NCI-H526 (cell line): ENCODE measurements at regions not wholly inside any gene's neighbourhood (a gene's known extent, or its start where the extent isn't known, plus 50 kb on each side); places are given as distances from the start of the nearest gene placed in this dataset.
"Not testable (repeated sequence)": the region's sequence is repeated elsewhere in the genome, so short reads cannot be mapped to it uniquely, and the experiment has no call there.

Experiments used
- DNase-seq, 2 experiments: peaks; one replicate each; lab custom pipeline; 2025; lab: John Stamatoyannopoulos, UW

DNA sequence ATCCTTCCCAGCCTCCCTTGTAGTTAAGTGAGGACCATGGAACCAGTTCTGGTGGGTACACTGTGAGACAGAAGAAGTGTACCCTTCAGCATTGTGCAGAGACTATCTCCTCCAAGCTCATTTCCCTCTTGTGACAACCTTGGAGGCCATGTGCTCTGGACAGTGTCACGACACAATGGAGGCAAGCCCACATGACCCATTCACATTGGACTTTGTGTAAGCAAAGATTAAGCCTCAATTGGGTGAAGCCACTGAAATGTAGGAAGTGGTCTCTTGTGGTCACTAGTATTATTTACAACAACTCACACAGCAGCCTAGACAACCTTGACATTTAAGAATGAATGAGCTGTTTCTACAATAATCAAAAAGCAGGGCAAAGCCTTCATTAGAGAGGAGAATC, 124.2 kb downstream of the INHBA start:
- no peak for DNase-seq

DNA sequence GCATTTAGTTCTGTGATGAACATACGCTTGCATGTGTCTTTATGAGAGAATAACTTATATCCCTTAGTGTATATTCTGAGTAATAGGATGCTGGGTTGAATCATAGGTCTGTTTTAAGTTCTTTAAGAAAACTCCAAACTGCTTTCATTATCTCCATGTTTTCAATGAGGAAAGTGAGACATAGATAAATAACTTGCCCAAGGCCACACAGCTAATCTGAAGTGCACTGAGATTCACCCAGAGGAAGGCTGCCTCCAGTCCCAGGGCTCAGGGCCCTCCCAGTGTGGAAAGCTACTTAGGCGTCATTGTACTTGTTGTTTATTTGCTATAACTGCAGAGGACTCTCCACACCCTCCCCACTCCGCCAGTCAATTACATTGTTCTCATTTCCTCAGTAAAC, 126.7 kb downstream of the INHBA start:
- DNase-seq, result no peak

DNA sequence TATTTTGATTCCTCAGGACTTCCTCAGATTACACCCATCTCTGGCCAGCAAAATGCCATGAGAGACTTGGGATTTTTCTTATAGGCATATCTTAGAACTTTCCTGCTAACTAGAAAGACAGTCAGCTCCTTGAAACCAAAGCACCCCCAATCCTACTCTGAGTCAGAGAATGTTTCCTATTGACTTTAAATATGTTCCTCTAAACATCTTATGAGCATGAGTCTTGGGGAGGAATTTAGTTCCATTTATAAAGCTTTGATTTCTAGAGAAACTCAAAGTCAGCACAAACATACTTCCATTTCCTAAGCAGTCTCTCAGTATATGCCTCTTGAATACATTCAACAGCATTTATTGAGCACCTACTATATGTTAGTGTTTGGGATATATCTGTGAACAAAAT, 128.5 kb downstream of the INHBA start:
- DNase-seq, result no peak

DNA sequence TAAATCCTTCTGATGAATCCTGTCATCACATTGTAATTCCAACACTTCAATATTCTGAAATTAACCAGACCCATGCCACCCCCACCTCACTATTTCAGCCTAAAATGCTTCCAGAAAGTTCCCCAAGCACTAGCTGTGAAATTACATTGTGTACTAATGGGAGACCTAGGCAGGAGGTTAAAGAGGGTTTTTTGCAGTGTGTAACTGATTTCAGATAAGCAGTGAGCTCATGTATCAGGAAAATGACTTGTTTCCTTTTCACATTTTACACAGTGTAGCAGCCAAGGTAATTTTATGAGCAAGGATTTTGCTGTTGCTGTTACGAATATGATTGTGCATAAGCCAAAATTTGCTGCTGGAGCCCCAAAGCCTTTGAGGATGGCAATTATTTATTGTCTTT, 129.0 kb downstream of the INHBA start:
- no peak for DNase-seq

DNA sequence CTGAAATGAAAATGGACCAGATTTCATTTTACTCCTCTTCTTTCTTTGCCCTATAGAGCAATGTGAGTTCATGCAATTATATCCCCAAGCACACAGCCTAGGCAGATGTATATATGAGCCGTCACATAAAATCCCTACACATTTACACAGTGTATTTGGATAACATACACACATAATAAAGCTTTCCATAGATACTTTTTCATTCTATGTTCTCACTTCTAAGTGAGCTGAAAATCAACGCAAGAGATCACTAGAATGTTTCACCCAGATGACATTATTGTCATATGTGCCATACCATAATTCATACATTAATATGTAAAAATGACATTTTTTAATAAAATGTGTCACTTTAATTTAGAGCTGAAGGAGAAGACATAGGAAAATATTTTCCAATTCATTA, 129.4 kb downstream of the INHBA start:
- DNase-seq, result no peak

DNA sequence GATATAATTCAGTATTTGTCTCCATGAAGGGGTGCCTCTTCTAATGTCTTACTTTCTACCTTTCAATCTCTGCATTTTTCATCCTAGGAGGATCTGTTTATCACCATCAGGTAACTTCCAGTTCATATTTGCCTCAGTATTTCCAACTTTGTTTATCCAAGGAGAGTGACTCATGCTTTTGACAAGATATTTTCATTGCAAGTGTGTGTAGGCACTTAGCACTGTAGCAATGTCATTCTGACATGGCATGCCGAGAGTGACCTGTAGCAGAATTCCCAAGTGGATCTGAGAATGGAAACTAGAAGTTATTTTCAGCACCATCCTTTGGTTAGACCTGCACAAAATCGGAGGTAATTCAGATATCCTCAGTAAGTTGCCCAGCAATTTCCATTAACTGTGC, 129.9 kb downstream of the INHBA start:
- DNase-seq, result no peak

DNA sequence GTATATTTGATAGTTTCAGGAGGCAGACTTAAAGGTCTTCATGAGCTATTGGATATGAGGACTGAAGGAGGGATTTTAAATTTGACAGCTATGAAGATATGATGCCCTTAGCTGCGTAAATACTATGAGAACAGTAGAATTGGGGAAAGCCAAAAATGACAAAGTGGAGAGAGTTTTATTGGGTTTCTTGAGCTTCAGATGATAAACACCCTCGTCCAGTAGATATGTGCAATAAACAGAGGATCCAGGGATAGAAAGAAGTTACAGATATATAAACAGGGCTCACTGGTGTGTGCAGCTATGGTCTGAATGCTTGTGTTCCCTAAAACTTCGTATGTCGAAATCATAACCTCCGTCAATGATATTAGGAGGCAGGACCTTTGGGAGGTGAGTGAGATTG, 131.3 kb downstream of the INHBA start:
- DNase-seq, result no peak

DNA sequence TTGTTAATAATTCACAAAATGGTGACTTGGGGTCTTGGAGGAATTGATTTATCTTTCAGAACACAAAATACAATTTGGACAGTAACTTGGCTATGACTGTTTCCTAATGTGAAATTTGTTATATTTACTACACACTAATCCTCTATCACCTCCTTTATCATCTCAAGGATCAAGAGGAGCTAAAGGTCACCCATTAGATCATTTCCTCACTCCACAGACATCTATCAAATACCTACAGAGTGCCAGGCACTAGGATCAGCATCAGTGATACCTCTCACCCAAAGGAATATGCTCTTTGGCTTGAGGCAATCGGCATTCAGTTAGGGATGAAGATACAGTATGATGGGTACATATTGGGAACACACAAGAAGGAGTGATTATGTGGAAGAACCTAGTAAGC, 132.1 kb downstream of the INHBA start:
- DNase-seq, result no peak

DNA sequence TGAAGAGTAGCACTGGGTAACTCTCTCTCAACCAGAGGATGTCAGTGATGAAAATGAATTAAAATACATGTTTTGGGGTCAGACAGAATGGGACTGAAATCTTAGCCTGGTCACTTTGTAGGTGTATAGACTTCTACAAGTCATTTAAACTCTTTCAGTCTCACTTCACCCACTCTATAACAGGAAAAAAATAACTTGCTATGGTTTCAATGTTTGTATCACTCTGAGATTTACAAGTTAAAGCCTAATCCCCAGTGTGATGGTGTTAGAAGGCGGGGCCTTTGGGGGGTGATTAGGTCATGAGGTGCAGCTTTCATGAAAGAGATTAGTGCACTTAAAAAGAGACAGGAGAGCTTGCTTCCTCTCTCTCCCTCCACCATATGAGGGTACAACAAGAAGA, 134.8 kb downstream of the INHBA start:
- DNase-seq, result no peak

DNA sequence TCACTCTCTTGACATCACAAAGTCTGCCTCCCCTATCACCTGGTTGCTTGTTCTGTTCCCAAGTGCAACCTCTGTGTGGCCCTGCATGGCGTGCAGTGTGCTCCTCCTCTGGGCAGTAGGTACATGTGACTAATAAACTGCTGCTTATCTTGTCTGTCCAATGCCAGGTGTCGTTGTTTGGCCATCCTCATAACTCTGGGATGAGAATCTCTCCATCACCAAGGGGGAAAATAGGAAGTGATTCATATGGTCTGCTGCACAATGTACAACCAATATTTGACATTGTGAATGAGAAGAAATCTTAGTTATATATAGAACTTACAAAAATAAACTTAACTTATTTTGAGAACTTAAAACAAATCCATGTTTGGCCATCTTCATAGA, 135.2 kb downstream of the INHBA start:
- no peak for DNase-seq

DNA sequence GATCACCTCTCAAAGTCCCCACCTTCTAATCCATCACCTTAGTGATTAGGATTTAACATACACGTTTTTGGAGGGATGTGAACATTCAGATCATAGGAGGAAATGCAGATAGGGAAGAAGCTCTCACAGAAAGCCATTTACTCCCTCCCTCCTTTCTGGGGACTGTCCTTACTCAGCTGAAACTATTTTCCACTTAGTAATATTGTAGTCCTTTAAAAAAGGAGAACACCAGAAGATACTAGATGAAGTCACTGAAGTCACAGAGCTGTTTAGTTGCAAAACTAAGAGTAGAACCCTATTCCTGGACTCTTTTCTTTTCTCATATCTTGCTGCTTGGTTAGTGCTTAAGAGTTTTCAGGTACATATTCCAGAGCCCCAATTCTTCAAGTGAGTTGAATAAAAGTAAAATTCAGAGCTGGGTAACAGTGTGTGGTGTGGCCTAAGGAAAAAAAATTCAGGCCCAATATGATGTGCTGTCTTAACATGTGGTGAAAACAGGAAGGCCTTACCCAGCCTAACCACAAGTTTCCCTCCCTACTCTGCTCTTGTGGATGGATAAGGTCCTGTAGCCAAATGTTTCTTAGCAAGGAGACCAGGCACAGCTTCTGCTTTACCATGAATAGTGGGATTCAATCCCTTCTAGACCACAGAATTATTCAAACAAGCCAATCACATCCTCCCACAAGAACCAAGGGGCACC, 135.7 kb downstream of the INHBA start:
- DNase-seq, result no peak

DNA sequence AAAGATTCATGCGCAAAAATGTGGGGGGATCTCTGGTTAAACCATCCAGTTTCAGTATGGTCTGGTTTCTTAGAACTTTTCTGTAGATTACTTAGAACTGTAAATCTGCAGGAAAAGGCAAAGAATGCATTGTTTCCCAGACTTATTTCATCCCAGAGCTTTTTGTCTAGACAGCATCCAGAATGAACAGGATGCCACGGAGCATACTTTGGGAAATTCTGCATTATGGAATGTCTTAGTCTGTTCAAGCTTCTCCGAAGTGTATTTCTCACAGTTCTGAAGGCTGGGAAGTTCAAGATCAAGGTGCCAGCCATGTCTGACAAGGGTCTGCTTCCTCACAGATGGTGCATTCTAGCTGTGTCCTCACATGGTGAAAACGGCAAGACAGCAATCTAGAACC, 136.3 kb downstream of the INHBA start:
- no peak for DNase-seq

DNA sequence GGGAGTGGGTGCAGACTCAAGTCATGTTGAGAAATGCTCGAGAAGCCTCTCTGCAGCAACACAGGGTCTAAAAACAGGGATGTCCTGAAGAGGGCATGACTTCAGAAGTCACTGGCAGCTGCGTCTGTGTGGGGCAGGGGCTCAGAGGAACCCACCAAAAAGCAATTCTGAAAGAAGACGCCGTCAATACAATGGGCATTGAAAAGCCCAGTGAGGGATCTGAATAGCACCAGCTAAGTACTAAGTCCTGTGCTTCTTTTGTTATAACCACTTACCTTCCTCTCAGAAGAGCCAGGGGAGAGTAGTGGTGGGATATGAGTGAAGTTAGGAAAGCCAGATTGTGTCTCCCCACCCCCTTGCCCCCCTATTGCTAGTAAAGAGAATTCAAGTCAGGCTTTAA, 137.2 kb downstream of the INHBA start:
- DNase-seq, result no peak

DNA sequence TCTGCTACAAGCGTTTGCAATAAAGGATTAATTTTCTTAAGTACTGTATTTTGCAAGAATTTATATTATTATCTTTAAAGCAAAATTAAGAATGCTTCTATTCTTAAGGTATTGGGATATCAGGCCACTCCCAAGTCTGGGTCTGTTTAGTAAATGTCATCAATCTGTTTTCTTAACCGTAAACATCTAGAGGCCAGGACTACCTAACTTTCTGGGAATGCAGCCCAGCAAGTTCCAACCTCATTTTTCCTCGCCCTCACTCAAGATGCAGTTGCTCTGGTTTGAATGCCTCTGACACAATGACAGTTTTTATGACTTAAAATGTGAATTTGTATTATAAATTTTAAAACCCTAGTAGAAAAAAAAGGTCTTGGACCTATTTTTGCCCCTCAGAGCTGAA, 143.5 kb downstream of the INHBA start:
- DNase-seq, result no peak

DNA sequence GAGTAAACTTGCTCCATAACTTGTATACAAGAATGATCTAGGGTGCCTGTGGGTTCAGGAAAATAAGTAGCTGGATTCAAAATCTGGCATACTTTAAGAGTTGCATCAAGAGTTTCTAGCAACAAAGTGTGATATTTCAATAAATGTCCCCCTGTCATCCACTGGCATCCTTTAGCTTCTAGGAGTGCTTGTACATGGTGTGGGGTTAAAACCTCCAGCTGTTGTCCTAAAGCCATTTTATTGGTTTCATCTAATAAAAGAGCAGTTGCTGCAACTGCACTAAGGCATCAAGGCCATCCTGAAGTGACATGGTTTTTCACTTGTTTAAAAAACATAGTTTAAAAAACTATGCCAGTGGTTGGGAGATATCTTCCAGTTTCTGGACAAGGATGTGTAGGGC, 148.4 kb downstream of the INHBA start:
- DNase-seq, result no peak

DNA sequence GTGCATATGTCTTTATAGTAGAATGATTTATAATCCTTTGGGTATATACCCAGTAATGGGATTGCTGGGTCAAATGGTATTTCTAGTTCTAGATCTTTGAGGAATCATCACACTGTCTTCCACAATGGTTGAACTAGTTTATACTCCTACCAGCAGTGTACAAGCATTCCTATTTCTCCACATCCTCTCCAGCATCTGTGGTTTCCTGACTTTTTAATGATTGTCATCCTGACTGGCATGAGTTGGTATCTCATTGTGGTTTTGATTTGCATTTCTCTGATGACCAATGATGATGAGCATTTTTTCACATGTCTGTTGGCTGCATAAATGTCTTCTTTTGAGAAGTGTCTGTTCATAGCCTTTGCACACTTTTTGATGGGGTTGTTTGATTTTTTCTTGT, 152.8 kb downstream of the INHBA start:
- not testable (repeated sequence) for DNase-seq

DNA sequence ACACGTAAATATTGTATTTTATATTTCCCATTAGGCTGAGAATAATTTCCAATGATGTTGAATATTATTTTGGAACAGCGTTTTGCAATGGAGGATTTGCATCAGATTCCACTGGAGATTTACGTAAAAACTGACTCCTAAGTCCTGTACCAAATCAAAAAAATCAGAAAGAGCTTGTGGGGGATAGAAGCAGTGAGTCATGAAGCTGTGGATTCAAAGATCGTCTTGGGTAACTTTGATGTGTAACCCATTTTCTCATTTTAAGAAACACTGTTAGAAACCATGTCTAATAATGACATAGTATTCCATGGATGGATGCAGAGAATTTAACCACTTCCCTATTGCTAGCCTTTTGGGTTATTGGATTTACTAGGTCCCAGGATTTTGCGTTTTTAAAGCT, 158.6 kb downstream of the INHBA start:
- DNase-seq, result no peak

DNA sequence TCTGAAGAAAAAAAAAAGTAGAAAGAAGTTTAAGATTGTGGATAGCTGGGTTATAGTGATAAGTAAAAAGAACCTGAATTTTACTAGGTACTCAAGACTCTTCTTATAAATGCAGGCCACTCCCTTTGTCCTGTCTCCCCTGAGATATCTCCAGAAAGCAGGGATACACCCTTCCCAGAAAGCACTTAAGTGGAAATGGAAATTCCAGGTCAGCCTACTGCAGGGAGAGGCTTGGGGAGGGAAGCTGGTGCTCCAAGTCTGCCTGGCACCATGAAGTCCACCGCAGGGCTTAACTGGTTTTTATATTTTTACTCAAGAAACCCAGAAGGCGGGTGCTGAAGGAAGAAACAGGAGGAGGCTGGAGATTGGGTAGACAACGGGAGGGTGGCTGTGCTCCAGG, 162.3 kb downstream of the INHBA start:
- no peak for DNase-seq

DNA sequence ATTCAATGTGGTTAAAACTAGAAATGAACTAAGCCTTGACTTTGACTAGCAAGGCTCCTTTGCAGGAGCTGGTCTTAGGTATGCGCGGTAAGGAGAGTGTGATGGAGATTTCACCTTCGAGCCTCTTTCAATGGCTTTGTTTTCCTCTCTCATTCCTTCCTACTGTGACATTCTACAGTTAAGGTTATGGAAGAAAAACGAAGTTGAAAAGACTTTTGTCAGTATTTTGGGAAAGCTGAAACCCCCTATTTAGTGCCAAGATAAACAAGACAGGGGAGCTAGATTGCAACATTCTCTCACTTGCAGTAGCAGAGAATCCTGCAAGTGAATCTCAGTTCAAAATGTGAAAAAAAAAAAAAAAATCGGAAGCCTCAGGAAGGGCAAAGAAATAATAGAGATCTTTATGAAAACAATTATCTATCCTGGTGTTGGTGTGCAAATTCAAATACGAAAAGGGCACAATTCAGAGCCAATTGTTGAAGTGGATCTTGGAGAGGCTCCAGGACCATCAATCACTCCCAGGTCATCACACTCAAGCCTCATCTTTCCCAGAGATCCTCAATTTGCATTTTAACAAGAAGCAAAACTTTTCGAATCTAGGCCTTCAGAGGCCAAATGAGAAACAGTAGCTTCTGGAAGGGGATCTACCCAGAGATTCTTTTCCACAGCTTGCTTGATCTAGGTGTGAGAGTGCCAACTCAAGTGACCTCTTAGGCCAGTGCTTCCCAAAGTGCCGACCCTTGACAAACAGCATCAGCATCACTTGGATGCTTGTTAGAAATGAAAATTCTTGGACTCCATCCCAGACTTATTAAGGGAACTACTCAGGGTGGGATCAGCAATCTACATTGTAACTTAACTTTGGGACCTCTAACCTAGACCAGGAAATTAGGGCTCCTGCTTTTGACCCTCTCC, 163.8 kb downstream of the INHBA start:
- no peak for DNase-seq

DNA sequence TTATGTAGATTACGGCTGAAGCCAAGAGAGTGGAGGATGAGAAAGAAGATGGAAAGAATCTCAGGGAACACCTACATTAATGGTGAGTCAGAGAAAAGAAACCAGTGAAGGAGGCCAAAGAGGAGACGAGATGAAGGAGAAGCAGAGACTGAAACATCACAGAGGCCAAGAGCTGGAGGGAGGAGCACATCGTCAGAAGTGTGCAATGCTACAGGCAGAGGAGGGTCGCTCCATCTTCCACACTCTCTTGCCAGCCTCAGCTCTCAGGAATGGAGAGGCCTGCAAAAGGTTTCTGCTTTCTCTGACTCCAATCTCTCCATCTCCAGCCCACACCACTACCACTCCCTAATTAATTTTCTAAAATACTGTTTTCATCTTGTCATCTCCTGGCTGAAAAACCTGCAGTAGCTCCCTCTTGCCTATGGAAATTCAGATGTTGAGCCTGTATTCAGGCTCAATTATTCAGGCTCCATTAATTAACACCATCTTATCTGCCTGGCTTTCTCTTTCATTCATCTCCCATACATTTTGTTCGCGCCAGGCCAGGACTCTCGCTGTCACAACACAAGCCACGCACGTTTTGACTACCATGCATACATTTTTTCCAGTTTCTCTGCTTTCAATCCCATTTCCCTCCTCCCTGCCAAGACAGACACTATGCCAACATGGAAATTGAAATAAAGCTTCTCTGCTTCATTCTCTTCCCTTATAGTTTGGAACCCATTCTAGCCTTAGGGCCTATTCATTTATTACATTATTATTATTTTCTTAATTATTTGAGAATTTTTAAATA, 165.8 kb downstream of the INHBA start:
- DNase-seq, result no peak

DNA sequence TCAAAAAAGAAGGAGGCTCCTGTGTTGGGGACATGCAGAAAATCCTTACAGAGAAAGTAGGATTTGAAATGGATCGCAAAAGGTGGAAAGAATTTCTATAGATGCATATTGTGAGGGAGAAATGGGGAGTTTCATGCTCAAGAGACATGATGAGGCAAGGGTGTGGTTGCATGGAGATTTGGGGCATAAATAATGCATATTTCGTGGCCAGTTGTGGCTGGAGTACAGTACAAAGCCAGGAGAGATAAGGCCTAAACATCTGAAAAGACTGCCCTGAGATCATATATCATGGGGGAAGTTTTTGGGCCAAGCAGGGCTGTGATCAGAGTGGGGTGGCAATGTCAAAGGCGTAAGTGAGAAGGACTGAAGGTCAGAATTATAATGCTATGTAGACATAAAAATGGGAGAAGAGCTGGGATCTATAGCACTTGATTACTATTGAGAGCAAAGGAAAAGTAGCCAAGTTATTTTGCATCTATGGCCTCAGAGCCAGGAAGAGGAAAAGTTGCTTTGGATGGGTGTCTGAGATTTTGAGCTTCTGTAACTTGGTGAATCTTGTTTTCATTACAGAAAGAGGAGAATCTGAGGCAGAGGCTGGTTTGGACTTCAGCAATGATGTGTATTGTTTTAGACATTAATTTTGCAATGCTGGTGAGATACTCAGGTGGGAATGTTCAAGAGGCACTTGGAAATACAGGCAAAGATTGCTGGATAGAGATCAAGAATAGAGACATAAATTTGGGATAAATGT, 166.6 kb downstream of the INHBA start:
- DNase-seq, result no peak

DNA sequence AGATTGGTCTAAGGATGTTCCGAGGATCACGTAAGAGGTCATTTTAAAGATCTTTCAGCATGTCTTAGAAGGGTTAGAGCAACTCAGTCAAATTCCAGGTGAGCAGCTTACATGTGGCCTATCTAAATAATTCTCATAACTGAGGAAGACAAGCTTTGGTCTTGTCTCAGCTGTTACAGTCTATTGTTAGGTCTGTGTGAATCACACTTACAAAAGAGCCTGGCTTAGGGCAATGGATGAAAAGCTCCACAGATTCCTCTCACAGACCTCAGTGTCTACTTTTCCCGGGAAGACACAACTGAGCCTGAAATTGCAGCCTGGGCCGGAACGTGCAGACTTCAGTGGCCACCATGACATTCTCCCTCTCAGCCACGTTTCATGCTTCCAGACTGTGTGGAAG, 173.1 kb downstream of the INHBA start:
- DNase-seq, result no peak
